Nephron progenitor cell (in vitro differentiated cells): ENCODE measurements at regions not wholly inside any gene's neighbourhood (a gene's known extent, or its start where the extent isn't known, plus 50 kb on each side); places are given as distances from the start of the nearest gene placed in this dataset.
"Not testable (repeated sequence)": the region's sequence is repeated elsewhere in the genome, so short reads cannot be mapped to it uniquely, and the experiment has no call there.

Source experiments
- DNase-seq: peaks from one replicate; pipeline ENCODE4 v3.0.0; 2021
- H3K27ac Mint-ChIP-seq: 2 replicates; pipeline ENCODE4 v1.8.0; 2021; ENCODE audit warnings: mild to moderate bottlenecking, moderate library complexity, mixed read lengths
- H3K27me3 Mint-ChIP-seq: 2 replicates; pipeline ENCODE4 v1.8.0; 2021; ENCODE audit warnings: mild to moderate bottlenecking, low read depth, mixed read lengths; ENCODE audit not compliant: poor library complexity
- H3K36me3 Mint-ChIP-seq: 2 replicates; pipeline ENCODE4 v1.8.0; 2021; ENCODE audit warnings: low read depth, mixed read lengths
- H3K4me1 Mint-ChIP-seq: 2 replicates; pipeline ENCODE4 v1.8.0; 2021; ENCODE audit warnings: mixed read lengths
- H3K4me3 Mint-ChIP-seq: 2 replicates; pipeline ENCODE4 v1.8.0; 2021; ENCODE audit warnings: mild to moderate bottlenecking, moderate library complexity, mixed read lengths
- H3K9me3 Mint-ChIP-seq: 2 replicates; pipeline ENCODE4 v1.8.0; 2021; ENCODE audit warnings: mild to moderate bottlenecking, moderate library complexity, mixed read lengths
- TF ChIP-seq, protein P1 (sequence below): fragments of 200-600 bp; sonication (generic); IDR thresholded peaks from 2 replicates; pipeline ENCODE4 v1.5.0; 2021; ENCODE audit warnings: antibody characterized with exemption

DNA sequence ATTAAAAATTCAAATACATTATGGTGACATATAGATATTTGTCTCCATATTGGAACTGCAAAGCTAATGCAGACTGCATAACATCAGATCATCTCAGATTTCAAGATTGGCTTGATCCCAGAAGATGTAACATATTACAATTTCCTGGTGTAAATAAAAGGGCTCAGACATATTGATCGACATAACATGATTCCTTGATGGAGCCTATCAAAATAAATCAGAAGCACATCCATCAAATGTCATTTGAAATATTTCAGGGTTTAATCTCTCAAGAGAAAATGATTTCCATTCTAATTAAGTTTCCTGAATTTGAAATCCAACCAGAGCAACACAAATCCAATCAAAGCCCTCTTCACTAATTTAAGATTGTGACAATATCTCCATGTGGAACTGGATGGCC is 75.1 kb upstream of the UNC13C start:
- no peak for DNase-seq
- Mint-ChIP-seq H3K27me3 (peaks cover 17% of the 10 kb centered on the region), H3K36me3 (no peaks in the 10 kb centered on the region), H3K9me3 (no peaks in the 10 kb centered on the region), H3K27ac (no peak overlapping the region), H3K4me3 (no peak overlapping the region), H3K4me1 (no peaks in the 10 kb centered on the region)
- TF ChIP-seq, protein P1, sequence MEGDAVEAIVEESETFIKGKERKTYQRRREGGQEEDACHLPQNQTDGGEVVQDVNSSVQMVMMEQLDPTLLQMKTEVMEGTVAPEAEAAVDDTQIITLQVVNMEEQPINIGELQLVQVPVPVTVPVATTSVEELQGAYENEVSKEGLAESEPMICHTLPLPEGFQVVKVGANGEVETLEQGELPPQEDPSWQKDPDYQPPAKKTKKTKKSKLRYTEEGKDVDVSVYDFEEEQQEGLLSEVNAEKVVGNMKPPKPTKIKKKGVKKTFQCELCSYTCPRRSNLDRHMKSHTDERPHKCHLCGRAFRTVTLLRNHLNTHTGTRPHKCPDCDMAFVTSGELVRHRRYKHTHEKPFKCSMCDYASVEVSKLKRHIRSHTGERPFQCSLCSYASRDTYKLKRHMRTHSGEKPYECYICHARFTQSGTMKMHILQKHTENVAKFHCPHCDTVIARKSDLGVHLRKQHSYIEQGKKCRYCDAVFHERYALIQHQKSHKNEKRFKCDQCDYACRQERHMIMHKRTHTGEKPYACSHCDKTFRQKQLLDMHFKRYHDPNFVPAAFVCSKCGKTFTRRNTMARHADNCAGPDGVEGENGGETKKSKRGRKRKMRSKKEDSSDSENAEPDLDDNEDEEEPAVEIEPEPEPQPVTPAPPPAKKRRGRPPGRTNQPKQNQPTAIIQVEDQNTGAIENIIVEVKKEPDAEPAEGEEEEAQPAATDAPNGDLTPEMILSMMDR: no peak

DNA sequence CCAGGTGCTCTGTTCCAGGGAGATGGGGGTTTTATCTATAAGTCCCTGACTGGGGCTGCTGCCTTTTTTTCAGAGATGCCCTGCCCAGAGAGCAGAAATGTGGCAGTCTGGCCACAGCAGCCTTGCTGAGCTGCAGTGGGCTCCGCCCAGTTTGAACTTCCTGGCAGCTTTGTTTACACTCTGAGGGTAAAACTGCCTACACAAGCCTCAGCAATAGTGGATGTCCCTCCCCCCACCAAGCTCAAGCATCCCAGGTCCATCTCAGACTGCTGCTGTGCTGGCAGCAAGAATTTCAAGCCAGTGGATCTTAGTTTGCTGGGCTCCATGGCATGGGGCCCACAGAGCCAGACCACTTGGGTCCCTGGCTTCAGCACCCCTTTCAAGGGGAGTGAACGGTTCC is 84.8 kb upstream of the UNC13C start:
- H3K4me3 Mint-ChIP-seq, H3K27me3 Mint-ChIP-seq, H3K4me1 Mint-ChIP-seq, H3K27ac Mint-ChIP-seq, H3K36me3 Mint-ChIP-seq, H3K9me3 Mint-ChIP-seq, DNase-seq: not testable (repeated sequence)

GRCh38 chr15:53891862-53892261 is 86.4 kb upstream of the UNC13C start:
- H3K27ac Mint-ChIP-seq, H3K27me3 Mint-ChIP-seq, H3K36me3 Mint-ChIP-seq, H3K4me1 Mint-ChIP-seq, H3K9me3 Mint-ChIP-seq, DNase-seq, H3K4me3 Mint-ChIP-seq: not testable (repeated sequence)
- TF ChIP-seq, protein P1: peak; percentile 26

DNA sequence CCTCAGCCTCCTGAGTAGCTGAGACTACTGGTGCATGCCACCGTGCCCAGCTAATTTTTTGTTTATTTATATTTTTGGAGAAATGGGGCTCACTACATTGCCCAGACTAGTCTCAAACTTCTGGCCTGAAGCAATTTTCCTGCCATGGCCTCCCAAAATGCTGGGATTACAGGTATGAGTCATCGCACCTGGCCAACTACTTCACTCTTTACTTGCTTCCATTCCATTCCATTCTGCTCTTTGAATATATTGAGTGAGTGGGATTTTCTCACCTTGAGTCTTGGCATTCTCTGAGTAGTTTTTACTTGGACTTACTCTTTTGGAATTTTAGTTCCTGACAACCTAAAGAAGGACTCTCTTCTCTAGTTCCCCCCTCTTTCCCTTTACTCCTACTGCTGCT is 93.8 kb upstream of the UNC13C start:
- Mint-ChIP-seq H3K27me3 (peaks cover 10% of the 10 kb centered on the region), H3K36me3 (no peaks in the 10 kb centered on the region), H3K4me3 (no peak overlapping the region), H3K9me3 (no peaks in the 10 kb centered on the region), H3K4me1 (peaks cover 6% of the 10 kb centered on the region), H3K27ac (no peak overlapping the region)
- DNase-seq: no peak
- TF ChIP-seq, protein P1: no peak

GRCh38 chr15:53882311-53882710 is 95.9 kb upstream of the UNC13C start:
- TF ChIP-seq, protein P1: no peak
- no peak overlapping the region for H3K4me3 Mint-ChIP-seq
- H3K27ac Mint-ChIP-seq: no peak overlapping the region
- H3K27me3 Mint-ChIP-seq: peaks cover 12% of the 10 kb centered on the region
- no peaks in the 10 kb centered on the region for H3K36me3 Mint-ChIP-seq
- H3K4me1 Mint-ChIP-seq: peaks cover 6% of the 10 kb centered on the region
- no peak for DNase-seq
- H3K9me3 Mint-ChIP-seq: no peaks in the 10 kb centered on the region

DNA sequence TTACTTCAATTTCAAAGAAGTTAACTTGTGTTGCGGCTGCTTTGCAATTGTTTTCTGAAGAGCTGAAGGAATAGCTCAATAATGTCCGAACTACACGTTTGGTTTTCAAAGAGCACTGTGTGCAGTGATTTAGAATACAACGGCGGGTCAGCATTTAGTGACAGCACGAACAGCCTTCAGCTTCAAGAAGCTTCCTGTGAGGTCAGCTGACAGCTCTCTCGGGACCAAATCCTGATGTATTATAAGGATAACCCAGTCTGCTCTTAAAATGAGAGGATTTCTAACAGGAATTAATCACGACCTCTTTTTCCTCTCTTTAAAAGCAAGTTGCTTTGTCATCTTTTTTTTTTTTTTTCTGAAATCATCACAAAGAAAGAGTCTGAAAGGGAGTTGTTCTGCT is 97.9 kb upstream of the UNC13C start:
- no peaks in the 10 kb centered on the region for H3K9me3 Mint-ChIP-seq
- no peak overlapping the region for H3K4me3 Mint-ChIP-seq
- no peak overlapping the region for H3K27ac Mint-ChIP-seq
- peaks cover 14% of the 10 kb centered on the region for H3K27me3 Mint-ChIP-seq
- DNase-seq: peak; percentile 2
- H3K4me1 Mint-ChIP-seq: peaks cover 6% of the 10 kb centered on the region
- H3K36me3 Mint-ChIP-seq: no peaks in the 10 kb centered on the region
- TF ChIP-seq, protein P1: no peak

GRCh38 chr15:53875711-53876110 is 102.5 kb upstream of the UNC13C start:
- Mint-ChIP-seq H3K4me3 (no peak overlapping the region), H3K27me3 (peaks cover 16% of the 10 kb centered on the region), H3K9me3 (peaks cover 3% of the 10 kb centered on the region), H3K4me1 (peaks cover 5% of the 10 kb centered on the region), H3K36me3 (no peaks in the 10 kb centered on the region), H3K27ac (no peak overlapping the region)
- TF ChIP-seq, protein P1: no peak
- DNase-seq: no peak
